ENCODE measurements at regions not wholly inside any gene's neighbourhood (a gene's known extent, or its start where the extent isn't known, plus 50 kb on each side); places are given as distances from the start of the nearest gene placed in this dataset.

DNA sequence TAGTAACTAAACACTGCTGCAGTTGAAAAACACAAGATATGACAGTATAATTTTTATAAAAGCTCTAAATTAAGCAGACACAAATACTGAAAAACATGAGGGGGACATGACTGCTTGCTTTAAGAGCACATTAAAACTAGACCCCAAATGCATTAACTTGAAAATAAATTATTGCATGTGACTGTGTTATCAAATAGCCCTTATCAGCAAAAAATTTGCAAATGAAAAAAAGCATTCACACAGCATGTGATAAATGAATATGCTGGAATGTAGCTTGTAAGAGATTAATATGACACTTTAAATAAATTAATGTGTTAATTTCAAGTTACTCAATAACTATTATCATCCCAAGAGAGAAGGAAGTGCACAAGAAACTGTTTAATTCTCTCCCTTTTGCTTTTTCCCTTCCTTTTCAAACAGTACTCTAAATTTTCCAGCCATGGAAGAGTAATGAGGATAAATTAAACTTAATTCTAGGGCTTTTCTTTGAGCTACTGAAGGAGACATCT lies 1422.1 kb upstream of the FLRT2 start:
- DNase-seq (ENCODE audit: low read depth, low spot score) = no peak

DNA sequence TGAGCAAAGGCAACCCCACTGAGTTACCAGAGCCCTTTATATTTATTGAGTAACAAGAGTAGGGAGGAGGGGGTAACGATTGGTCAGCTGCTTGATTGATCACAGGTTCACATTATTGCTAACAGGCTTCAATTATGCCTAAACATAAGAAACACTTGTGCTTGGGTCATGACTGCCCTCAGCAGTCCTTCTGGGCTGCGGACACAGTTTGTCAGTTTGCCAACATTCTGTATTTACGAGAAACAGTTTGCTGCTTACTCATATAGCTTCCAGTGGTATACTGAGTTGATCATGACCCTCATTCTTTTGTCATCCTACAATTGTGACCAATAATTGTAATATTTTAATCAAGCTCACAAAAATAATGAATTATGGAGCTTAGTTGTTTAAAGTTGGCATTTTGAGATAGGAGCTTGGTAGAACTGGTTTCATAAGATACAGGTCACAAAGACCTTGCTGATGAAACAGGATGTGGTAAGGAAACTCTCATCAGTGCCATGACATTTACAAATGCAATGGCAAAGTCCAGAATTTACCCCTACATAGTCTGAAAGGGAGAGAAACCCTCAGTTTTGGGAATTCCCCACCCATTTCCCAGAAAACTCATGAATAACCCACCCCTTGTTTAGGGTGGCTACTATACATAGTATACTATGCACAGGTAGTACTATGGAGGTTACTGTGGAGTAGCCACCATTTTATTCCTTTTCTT lies 1421.0 kb upstream of the FLRT2 start:
- DNase-seq (ENCODE audit: low read depth, low spot score) = no peak

- DNase-seq (ENCODE audit: low read depth, low spot score) = peak; percentile 36
Observed at GRCh38 chr14:84112589-84112988, 1417.4 kb upstream of the FLRT2 start.

GRCh38 chr14:84125676-84126075 lies 1404.3 kb upstream of the FLRT2 start:
- no peak for DNase-seq (ENCODE audit: low read depth, low spot score)

DNA sequence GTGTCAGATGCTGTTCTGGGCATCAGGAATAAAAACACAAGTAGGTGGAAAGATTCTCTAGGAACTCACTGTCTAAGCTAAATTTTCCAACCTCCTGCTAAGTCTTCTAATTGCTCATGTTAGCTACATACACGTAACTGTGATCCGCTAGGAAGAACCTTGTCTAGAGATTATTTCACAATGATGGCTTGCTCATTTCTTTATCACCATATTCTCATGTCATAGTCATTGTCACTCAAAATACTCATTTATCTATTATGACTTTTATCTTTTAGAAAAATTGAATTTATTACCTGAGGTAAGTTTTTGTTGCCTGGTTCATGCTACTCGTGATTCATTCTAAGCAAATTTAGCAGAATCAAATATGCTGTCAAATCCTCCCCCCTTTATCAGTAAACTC lies 1402.4 kb upstream of the FLRT2 start:
- no peak for DNase-seq (ENCODE audit: low read depth, low spot score)

DNA sequence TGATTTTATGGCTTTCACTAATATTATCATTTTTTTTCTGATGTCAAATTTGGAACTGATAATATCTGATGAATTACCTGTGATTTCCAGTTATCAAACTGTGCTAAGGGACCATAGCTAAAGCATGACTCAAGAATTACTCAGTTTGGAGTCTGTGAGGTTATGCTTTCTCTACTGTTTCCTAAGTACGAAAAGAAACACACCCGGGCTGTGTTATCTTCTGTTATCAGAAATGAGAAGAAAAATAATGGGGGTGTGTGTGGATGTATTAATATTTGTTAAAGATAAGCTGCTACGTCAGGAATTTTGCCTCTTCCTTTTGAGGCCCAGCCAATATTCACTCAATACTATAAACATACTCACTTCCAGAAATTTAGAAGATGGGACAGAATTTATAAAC lies 1401.9 kb upstream of the FLRT2 start:
- peak; percentile 27 for DNase-seq (ENCODE audit: low read depth, low spot score)

DNA sequence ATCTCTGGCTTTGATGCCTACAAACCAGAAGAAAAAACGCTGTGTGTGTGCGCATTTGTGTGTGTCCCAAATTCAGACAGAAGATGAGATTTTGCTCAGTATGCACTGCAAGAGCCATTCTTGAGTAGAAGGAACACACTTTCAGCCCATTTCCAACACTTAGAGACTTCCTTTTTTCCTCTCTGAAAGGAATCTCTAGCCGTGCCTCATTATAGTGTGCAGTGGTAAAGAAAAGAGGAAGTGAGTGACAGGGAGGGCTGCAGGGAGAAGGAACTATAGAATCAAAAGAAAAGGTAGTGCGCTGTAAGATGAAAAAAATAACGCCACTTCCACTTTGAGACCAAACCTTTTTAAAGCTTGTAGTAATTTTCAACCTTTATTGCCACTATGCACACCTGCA lies 1400.9 kb upstream of the FLRT2 start:
- no peak for DNase-seq (ENCODE audit: low read depth, low spot score)

- DNase-seq (ENCODE audit: low read depth, low spot score) = no peak
Observed at GRCh38 chr14:84129941-84130340, 1400.0 kb upstream of the FLRT2 start.

DNA sequence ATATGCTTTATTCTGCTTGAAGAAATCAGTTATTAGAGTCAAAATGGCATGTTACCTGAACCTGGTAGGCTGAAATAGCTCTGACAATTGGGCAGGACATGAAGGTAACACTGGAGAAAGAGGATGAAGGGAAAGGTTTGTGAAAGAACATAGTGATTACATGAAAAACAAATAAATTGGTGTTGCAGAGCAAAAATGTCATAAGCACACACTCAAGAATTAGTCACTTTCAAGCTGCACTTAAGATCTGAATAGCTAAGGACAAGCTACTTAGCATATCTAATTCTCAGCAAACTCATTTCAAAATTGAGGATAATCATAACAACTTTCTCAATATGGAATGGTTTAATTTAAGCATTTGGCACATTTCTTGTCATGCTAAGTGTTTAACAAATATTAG lies 1398.0 kb upstream of the FLRT2 start:
- no peak for DNase-seq (ENCODE audit: low read depth, low spot score)

GRCh38 chr14:84144166-84144565 lies 1385.8 kb upstream of the FLRT2 start:
- DNase-seq (ENCODE audit: low read depth, low spot score) = peak; percentile 17

- no peak for DNase-seq (ENCODE audit: low read depth, low spot score)
Observed at GRCh38 chr14:84152452-84152851, 1377.5 kb upstream of the FLRT2 start.

GRCh38 chr14:84162633-84163032 lies 1367.3 kb upstream of the FLRT2 start:
- no peak for DNase-seq (ENCODE audit: low read depth, low spot score)

DNA sequence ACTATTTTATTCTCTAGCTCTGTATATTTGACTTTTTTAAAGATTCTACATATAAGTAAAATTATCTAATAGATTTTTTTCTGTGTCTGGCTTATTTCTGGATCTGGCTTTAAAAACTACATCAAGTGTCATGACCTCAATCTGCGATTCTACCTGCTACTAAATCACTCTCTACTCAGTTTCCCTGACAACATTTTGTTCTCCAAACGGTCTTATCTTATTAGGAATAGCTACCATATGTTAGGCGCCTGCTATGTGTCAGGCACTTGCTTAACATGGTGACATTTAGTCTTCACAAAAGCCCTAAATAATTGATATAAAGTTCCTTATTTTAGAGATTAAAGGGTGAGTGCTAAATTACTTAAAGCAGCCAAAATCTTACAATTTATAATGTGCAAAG lies 1362.9 kb upstream of the FLRT2 start:
- DNase-seq (ENCODE audit: low read depth, low spot score) = no peak

DNA sequence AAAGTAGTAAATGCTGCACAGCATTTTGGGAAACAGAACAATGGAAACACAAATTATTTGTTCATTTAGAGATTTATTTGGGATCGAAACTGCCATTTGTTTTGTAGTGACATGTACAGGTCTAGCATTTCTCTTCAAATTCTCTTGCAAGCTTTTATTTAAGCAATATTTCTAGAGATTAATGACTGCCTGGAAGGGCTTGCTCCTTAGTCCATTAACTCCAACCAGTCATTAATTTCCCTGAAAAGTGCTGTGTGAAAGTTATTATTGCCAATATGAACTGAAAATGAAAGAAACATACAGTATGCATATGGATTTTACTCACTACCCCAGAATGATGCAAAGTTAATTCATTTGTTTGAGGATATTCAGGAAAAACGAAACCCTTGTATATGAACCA lies 1349.6 kb upstream of the FLRT2 start:
- DNase-seq (ENCODE audit: low read depth, low spot score) = no peak

- DNase-seq (ENCODE audit: low read depth, low spot score) = no peak
Observed at GRCh38 chr14:84181072-84181471, 1348.9 kb upstream of the FLRT2 start.

- DNase-seq (ENCODE audit: low read depth, low spot score) = no peak
Observed at GRCh38 chr14:84195514-84195913, 1334.4 kb upstream of the FLRT2 start.

DNA sequence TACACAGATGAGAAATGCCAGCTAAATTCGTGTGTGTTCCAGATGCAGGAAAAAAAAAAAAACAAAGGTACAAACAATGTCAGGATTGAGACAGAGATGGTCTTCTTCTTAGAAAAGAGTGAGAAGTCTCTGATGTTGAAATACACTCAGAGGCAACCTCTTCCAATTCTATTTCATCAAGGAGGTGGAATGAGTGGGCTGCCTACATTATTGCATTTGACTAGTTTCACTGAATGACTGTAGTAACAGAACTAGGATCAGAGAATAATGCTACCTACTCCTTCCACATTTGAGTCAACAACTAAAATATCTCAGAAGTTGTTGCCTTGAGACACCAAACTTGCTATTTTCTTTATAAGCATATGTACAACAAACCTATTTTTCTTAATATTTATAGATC lies 1332.2 kb upstream of the FLRT2 start:
- no peak for DNase-seq (ENCODE audit: low read depth, low spot score)

DNA sequence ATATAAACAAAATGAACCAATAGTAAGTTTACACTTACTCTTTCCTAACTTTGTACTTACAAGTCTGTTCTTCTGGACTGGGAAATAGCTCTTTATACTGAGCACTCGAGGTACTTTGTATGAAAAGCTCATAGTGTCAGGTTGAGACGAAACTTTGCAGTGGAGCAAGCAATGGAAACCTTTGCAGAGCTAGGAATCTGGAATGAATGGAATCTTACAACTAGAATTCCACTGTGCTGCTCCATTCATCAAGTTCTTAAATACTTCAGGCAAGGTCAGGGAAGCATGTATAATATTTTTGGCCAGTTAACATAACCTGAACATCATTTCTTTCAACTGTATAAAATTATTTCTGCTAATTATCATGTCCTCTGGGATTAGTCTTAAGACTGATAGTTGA lies 1327.5 kb upstream of the FLRT2 start:
- DNase-seq (ENCODE audit: low read depth, low spot score) = no peak

- no peak for DNase-seq (ENCODE audit: low read depth, low spot score)
Observed at GRCh38 chr14:84203896-84204295, 1326.0 kb upstream of the FLRT2 start.

- no peak for DNase-seq (ENCODE audit: low read depth, low spot score)
Observed at GRCh38 chr14:84208451-84208850, 1321.5 kb upstream of the FLRT2 start.

DNA sequence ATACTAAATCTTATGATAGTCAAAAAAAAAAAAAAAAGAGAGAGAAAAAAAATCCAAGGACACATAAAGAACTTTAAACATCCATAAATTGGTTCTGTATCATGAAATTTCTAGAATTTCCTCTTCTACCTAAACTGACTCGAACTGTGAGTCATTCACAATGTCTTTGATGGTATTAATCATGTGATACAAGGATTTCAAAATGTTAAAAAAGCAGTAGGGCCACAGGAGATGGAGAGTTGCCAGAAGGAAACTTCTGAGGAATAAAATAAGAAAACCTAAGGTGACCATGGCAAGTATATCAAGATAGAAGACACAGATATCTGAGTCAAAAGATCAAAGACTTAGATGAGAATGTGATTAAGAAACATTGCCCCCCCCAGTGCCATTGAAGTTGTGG lies 1320.9 kb upstream of the FLRT2 start:
- DNase-seq (ENCODE audit: low read depth, low spot score) = no peak

GRCh38 chr14:84217066-84217465 lies 1312.9 kb upstream of the FLRT2 start:
- DNase-seq (ENCODE audit: low read depth, low spot score) = no peak

- no peak for DNase-seq (ENCODE audit: low read depth, low spot score)
Observed at GRCh38 chr14:84225268-84225667, 1304.7 kb upstream of the FLRT2 start.

DNA sequence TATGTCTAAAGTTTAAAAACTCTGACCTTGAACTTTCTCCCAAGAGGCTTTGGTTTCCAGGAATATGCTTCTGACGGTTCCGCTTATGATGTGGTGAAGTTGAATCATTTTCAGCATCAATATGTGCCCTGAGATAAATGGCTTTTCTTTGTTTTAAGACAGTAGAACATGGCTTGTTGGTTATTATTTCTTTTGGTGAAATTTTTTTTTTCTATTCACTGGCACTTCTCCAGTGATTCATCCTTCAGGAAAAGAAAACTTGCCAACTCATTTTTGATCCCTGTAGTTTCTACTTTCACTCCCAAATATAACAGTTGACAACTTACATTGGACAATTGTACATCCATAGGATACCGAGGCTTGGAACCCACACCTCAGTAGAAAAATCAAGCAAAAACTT lies 1301.2 kb upstream of the FLRT2 start:
- peak; percentile 56 for DNase-seq (ENCODE audit: low read depth, low spot score)
